HG02763 (cell line): ENCODE measurements at regions not wholly inside any gene's neighbourhood (a gene's known extent, or its start where the extent isn't known, plus 50 kb on each side); places are given as distances from the start of the nearest gene placed in this dataset.

Source experiments
- ATAC-seq: cut with Tn5 transposase; IDR thresholded peaks from one replicate; pipeline ENCODE4 v1.9.1; 2021; ENCODE audit warnings: mild to moderate bottlenecking, moderate library complexity; ENCODE audit not compliant: unreplicated experiment

- ATAC-seq, result no peak
Observed at GRCh38 chr12:118467641-118468305, 91.4 kb downstream of the SUDS3 start.

- ATAC-seq, result no peak
Observed at GRCh38 chr12:118472940-118473339, 96.6 kb downstream of the SUDS3 start.

GRCh38 chr12:118480235-118480634 is 103.9 kb downstream of the SUDS3 start:
- ATAC-seq, result no peak

GRCh38 chr12:118488034-118488433 is 111.7 kb downstream of the SUDS3 start:
- ATAC-seq, result no peak

GRCh38 chr12:118493962-118494361 is 117.6 kb downstream of the SUDS3 start:
- ATAC-seq, result no peak

GRCh38 chr12:118494776-118495175 is 118.4 kb downstream of the SUDS3 start:
- ATAC-seq, result no peak

GRCh38 chr12:118495296-118495695 is 118.9 kb downstream of the SUDS3 start:
- ATAC-seq, result no peak

- ATAC-seq, result no peak
Observed at GRCh38 chr12:118498171-118498570, 121.8 kb downstream of the SUDS3 start.

GRCh38 chr12:118500299-118500698 is 123.9 kb downstream of the SUDS3 start:
- no peak for ATAC-seq

GRCh38 chr12:118501489-118501888 is 125.1 kb downstream of the SUDS3 start:
- ATAC-seq, result no peak

- no peak for ATAC-seq
Observed at GRCh38 chr12:118503476-118503875, 127.1 kb downstream of the SUDS3 start.

- no peak for ATAC-seq
Observed at GRCh38 chr12:118512669-118513068, 136.3 kb downstream of the SUDS3 start.

GRCh38 chr12:118513611-118514010 is 137.3 kb downstream of the SUDS3 start:
- no peak for ATAC-seq

- no peak for ATAC-seq
Observed at GRCh38 chr12:118514297-118514696, 137.9 kb downstream of the SUDS3 start.

- ATAC-seq, result no peak
Observed at GRCh38 chr12:118520214-118521035, 144.1 kb downstream of the SUDS3 start.

- ATAC-seq, result no peak
Observed at GRCh38 chr12:118521036-118521370, 144.6 kb downstream of the SUDS3 start.

GRCh38 chr12:118524446-118524845 is 148.1 kb downstream of the SUDS3 start:
- ATAC-seq, result no peak

GRCh38 chr12:118525216-118525615 is 148.9 kb downstream of the SUDS3 start:
- no peak for ATAC-seq

GRCh38 chr12:118526255-118527095 is 150.1 kb downstream of the SUDS3 start:
- ATAC-seq, result no peak

- no peak for ATAC-seq
Observed at GRCh38 chr12:118527310-118527709, 151.0 kb downstream of the SUDS3 start.

- ATAC-seq, result no peak
Observed at GRCh38 chr12:118528625-118529024, 152.3 kb downstream of the SUDS3 start.

- ATAC-seq, result no peak
Observed at GRCh38 chr12:118534003-118534402, 157.6 kb downstream of the SUDS3 start.
